GM18502 (cell line): ENCODE measurements at regions not wholly inside any gene's neighbourhood (a gene's known extent, or its start where the extent isn't known, plus 50 kb on each side); places are given as distances from the start of the nearest gene placed in this dataset.
"Not testable (repeated sequence)": the region's sequence is repeated elsewhere in the genome, so short reads cannot be mapped to it uniquely, and the experiment has no call there.

Source experiments
- ATAC-seq: cut with Tn5 transposase; IDR thresholded peaks from one replicate; pipeline ENCODE4 v1.9.1; 2021; ENCODE audit warnings: mild to moderate bottlenecking; ENCODE audit not compliant: unreplicated experiment, poor library complexity

DNA sequence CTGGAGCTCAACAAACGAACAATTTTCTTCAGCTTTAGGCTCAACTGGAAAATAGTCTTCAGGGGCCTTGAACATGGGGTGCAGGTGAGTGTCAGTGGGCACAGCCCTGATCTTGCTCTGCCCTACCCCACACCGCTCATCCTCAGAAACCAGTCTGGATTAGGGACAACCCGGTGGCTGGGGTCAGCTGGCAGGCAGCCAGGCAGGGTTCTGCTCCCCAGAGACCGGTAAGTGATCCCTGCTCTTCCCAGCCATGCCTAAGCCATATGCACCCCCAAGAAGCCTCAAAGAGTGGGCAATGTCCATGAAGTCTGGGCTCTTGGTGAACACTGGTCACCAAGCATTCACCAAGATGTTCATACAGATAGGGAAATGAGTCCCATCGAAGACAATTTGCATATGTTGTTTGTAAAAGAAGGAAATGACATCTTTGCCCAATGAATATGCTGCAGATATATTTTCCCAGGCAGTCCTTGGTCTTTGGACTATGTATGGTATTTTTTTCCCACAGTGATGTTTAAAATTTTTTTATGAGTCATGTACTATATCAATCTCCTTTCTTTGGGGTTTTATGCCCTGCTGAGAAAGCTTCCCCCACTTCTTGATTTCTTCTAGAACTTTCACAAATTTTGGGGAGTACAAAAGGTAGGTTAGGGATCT lies 63.9 kb upstream of the VASH1 start:
- ATAC-seq = no peak

DNA sequence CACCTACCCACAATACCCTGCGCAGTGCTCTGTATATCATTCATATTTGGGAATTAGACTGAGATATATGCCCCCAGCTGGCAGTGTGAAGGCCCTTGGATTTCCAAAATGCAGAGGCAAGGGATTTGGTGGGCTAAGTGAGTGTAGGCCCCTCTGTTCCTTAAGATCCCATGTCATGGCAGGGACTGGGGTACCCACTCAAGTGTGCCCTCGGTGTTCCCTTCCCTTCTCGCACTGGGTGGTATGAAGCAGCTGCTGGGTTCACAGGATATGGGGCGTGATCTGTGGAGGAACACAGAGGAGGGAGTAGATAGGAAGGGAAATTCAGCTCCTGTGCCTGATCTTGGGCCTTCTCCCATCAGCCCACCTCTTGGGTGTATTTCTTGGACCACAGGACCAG lies 63.1 kb upstream of the VASH1 start:
- no peak for ATAC-seq

DNA sequence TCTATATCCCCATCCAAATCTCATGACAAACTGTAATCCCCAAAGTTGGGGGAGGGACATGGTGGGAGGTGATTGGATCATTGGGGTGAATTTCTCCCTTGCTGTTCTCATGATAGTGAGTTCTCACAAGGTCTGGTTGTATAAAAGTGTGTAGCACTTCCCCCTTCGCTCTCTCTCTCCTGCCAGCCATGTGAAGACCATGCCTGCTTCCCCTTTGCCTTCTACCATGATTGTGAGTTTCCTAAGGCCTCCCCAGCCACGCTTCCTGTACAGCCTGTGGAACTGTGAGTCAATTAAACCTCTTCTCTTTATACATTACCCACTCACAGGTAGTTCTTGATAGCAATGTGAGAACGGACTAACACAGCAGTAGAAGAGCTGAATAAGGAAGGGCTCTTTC lies 62.6 kb upstream of the VASH1 start:
- no peak for ATAC-seq

DNA sequence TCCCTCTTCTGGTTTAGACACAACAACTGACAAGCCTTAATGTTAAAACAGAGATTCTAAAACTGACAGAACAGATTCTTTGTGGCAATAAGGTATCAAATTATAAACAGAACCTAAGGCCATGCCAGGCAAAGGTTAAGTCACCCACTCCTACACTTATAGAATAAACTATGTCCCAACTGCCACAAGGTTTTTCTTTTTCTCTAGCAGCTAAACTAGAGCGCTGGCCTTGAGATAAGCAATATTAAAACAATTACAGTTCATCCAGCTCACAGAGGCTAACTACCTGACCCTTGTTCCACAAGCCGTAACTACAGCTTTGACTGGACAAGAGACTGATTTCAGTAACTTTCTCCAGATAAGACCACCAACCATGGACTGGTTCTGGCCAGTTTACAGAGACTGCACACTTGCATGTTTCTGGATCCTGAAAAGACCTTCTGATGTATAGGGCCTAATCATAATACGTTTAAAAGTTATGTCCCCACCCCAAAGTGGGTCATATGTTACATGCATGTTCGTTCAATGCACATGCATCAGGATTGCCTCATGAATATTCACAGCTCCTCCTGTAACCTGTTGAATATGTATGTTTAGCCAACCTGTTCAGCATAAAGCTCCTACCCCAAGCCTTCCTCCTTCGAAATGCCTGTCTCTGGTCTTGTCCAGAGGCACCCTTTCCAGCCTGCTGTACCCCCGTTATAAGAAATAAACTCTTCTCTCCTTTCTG lies 61.9 kb upstream of the VASH1 start:
- ATAC-seq = no peak

DNA sequence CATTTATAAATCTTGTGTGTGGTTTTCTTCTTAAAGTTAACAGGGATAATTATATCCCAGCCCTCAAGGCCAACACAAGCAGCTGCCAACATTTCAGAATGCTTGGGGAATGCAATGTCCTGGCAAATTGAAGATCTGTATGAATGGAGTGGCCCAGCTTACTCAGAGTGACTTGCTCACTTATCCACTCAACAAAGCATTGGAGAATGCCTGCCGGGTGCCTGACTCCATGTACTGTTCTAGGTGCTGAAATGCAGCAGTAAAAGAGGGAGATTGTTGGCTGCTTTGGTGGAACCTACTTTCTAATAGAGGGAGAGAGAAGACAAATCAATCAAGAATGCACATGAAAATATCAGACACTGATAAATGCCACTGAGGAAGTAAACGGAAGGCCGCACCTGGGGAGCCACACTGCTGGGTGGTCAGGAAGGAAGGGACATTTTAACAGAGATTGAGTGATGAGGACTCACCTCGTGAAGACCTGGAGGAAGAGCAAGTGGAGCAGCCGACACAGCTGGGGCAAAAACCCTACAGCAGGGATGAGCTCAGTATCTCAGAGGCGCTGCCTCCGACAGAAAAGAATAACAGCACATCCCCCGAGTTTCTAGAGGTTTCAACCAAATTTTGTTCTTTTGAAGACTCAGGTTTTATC lies 61.2 kb upstream of the VASH1 start:
- no peak for ATAC-seq

DNA sequence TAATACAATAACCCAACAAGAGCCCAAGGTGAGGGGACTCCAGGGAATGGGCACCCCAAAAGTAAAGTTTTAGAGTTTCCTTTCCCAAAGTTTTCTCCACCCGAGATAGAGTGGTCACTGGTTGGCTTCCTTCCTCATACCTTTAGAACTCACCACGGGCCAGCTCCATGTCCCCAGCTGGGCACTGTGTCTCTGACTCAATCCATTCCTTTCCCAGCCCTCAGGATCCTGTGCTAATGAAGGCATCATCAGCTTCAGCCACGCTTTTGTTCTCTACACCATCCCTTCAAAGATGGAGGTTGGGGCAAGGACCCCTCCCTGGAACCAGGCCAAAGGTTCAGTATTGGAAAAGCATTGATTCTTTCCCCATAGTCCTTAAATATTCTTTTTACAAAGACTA lies 59.8 kb upstream of the VASH1 start:
- no peak for ATAC-seq

DNA sequence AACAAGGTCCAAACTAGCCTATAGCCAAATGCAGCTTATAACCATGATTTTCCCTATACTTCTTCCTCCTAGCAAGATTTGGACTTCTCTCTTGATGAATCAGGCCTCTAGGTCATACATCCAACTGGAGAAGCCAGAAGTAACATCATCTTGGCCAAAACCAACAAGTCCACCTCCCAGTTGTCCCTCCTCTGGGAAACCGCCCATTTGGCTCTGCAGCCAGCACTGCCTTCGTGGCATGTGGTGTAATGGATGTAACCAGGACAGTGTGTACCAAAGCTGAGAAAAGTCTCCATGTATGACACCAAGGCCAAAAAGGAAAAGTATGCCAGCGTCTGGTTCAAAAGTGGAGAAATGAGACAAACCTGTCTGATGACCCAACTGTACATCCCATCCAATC lies 59.3 kb upstream of the VASH1 start:
- ATAC-seq = no peak

DNA sequence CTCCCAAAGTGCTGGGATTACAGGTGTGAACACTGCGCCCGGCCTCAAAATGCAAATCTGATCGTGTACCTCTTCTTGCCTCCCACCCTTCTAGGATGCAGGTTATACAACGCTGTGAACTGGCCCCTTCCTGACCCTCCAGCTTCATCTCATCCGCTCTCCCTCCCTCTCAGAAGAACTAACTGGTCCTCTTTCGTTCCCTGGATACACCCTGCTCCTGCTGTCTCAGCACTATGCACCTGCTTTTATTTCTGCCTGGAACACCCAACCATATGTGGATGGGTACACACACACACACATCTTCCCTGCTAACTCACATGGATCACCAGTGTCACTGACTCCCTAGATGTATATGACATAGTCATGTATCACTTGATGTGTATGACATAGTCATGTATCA lies 56.1 kb upstream of the VASH1 start:
- no peak for ATAC-seq

DNA sequence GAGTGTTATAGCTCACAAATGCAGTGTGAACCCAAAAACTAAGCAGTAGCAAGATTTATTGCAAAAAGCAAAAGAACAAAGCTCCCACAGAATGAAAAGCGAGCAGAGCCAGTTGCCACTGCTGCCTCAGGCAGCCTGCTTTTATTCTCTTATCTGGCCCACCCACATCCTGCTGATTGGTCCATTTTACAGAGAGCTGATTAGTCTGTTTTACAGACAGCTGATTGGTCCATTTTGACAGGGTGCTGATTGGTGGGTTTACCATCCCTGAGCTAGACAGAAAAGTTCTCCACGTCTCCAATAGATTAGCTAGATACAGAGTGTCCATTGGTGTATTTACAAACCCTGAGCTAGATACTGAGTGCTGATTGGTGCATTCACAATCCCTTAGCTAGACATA lies 55.1 kb upstream of the VASH1 start:
- ATAC-seq = not testable (repeated sequence)

DNA sequence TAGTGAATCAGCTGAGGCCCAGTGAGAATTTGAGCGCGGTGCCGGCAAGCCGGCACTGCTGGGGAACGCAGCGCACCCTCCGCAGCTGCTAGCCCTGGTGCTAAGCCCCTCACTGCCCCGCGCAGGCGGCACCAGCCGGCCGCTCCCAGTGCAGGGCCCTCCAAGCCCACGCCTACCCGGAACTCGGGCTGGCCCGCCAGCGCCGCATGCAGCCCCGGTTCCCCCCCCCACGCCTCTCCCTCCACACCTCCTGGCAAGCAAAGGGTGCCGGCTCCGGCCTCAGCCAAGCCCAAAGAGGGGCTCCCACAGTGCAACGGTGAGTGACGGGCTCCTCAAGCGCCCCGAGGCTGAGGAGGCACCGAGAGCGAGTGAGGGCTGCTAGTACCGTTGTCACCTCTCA lies 54.5 kb upstream of the VASH1 start:
- no peak for ATAC-seq

DNA sequence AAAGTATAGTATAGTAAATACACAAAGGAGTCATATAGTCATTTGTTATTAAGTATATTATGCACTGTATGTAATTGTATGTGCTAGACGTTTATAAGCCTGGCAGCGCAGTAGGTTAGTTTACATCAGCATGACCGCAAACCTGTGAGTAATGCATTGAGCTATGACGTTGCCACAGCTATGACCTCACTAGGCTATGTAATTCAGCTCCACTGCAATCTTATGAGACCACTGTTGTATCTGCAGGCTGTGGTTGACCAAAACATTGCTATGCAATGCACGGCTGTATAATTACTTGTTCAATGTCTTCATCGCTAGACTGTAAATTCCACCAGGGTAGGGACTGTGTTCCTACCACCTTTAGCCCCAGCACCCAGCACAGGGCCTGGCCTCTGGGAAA lies 53.2 kb upstream of the VASH1 start:
- no peak for ATAC-seq

DNA sequence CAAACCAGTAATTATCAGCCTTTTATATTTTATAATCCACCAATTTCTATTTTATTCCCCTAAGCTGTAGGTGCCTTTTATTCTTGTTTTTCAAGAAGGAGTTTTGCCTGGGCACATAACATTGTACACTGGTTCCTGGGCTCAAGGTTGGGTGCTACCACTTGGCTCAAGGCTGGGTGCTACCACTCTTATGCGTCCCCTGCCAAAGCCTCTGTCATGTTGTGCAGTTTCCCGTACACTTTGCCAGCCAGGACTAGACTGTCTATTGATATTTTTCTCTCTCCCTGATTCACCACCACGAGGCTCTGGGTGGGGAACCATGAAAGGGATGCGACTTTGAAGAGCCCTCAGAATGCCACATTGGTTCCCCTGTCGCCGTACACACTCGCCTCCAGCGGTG lies 52.5 kb upstream of the VASH1 start:
- no peak for ATAC-seq

DNA sequence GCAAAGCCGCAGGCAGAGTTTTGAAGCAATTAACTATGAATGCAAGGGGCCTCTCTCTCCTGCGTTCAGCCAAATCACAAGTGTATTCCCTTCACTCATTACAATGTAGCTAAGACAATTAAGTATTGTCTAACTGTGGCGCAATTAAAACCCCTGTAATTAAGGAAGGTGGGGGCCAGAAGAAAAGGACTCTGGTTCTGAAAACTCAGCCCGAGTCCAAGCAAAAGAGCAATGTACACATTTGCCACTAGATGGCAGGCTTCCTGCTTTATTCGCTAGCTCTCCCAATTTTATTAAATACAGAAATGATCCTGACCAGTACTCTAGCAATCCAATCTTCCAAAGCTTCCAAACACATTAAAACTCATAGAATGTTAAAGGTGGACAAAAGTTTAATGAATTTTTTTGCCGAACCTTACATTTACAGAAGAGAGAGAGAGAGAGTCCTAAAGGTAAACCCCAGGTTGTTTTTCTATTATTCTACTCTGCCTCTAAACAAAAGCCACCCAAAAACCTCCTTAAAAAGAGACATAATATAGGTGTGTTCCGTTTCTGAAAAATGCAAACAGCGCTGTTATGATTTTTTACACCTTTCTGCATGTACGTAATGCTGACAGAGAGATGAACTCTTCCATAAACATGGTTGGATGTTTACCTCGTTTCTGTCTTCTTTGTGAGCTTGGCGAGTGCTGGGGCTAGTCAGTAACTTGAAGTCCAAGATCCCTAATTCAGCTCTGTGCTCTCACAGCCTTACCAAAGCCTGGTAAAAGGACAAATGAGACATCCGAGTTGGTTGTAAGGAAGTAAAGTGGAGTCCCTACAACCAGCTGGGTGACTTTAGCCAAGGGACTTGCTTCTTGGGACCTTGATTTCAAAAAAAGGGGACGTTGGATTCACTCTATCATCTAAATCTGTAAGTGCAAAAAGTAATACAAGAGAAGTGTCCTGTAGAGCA lies 50.9 kb upstream of the VASH1 start:
- ATAC-seq = no peak
